Left ventricle myocardium inferior (tissue), 1 donor: ENCODE measurements at regions not wholly inside any gene's neighbourhood (a gene's known extent, or its start where the extent isn't known, plus 50 kb on each side); places are given as distances from the start of the nearest gene placed in this dataset.

Experiments
- DNase-seq: peaks from one replicate; pipeline ENCODE4 v3.0.0-alpha.2; 2020
- H3K27ac ChIP-seq: fragments of 200-600 bp; replicated peaks from 2 replicates; pipeline ENCODE4 v1.8.0; 2021
- H3K27me3 ChIP-seq: fragments of 200-600 bp; 2 replicates; pipeline ENCODE4 v1.8.0; 2021; ENCODE audit warnings: low read depth
- H3K36me3 ChIP-seq: fragments of 200-600 bp; 2 replicates; pipeline ENCODE4 v1.8.0; 2021
- H3K4me1 ChIP-seq: fragments of 200-600 bp; 2 replicates; pipeline ENCODE4 v1.8.0; 2021
- H3K4me3 ChIP-seq: fragments of 200-600 bp; 2 replicates; pipeline ENCODE4 v1.8.0; 2021; ENCODE audit warnings: mild to moderate bottlenecking, moderate library complexity
- H3K9me3 ChIP-seq: fragments of 200-600 bp; replicated peaks from 2 replicates; pipeline ENCODE4 v1.8.0; 2021
- intact Hi-C: fragments of 100-400 bp; cut with micrococcal nuclease; formaldehyde crosslinking; loops from one replicate; pipeline ENCODE4 v1.11.0; 2022
- TF ChIP-seq, protein P1 (sequence below): fragments of 200-600 bp; IDR thresholded peaks from 2 replicates; pipeline ENCODE4 v1.8.0; 2021; ENCODE audit warnings: antibody characterized with exemption, mild to moderate bottlenecking, borderline replicate concordance
- donor health status: DM: no; HTN: yes; CAD: no; lungs with severe emphysema.

DNA sequence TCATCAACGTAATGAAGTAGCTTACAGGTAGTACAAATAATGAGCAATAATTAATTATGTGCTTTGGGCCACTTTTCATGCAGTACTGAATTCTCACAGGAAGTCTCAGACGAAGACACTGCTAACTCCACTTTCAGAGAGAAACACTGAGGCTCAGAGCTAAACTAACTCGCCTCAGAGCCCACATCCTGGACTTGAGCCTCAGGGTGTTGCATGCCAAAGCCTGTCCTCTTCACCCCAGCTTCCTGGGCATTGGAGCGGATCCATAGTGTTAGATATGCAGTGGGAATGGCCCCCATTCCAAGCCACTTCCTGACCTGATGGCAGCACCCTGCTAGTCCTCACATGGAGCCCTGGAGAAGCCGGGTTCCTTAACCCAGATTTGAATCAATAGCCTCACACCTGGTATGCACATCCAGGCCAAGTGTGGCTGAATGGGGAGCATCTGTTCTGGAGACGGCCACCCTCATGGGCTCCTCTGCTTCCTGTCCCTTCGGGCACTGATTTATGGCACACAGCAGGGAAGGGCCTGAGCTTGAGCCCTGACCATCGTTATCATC is 265.1 kb upstream of the ZNF32 start:
- Histone ChIP-seq H3K9me3 (peaks cover 4% of the 10 kb centered on the region), H3K4me1 (peaks cover 27% of the 10 kb centered on the region), H3K4me3 (no peak overlapping the region), H3K27me3 (no peaks in the 10 kb centered on the region), H3K27ac (no peak overlapping the region), H3K36me3 (no peaks in the 10 kb centered on the region)
- TF ChIP-seq, protein P1, sequence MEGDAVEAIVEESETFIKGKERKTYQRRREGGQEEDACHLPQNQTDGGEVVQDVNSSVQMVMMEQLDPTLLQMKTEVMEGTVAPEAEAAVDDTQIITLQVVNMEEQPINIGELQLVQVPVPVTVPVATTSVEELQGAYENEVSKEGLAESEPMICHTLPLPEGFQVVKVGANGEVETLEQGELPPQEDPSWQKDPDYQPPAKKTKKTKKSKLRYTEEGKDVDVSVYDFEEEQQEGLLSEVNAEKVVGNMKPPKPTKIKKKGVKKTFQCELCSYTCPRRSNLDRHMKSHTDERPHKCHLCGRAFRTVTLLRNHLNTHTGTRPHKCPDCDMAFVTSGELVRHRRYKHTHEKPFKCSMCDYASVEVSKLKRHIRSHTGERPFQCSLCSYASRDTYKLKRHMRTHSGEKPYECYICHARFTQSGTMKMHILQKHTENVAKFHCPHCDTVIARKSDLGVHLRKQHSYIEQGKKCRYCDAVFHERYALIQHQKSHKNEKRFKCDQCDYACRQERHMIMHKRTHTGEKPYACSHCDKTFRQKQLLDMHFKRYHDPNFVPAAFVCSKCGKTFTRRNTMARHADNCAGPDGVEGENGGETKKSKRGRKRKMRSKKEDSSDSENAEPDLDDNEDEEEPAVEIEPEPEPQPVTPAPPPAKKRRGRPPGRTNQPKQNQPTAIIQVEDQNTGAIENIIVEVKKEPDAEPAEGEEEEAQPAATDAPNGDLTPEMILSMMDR = no peak
- intact Hi-C loops = no loop called here
- DNase-seq = no peak

DNA sequence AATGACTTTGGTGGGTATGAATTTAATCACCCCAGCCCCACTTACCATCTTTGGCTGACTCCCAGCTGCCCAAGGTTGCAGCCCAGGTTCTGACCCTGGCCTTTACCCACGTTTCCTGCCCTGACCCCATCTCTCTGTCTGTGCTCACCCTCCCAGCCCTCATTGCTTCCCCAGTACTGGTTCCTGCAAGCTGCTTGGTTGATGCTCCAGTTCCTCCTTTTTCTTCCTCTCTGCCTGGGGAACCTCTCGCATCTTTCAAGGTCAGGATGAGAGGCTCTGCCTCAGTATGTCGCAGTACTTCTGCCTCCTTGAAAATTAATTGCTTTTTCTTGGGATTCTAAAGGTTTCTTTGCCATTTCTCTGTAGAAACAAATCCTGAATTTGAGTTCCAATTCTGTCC is 263.8 kb upstream of the ZNF32 start:
- TF ChIP-seq, protein P1 = no peak
- Histone ChIP-seq H3K27me3 (no peaks in the 10 kb centered on the region), H3K27ac (peak overlapping the region; percentile 90), H3K9me3 (peaks cover 4% of the 10 kb centered on the region), H3K4me1 (peaks cover 27% of the 10 kb centered on the region), H3K4me3 (no peak overlapping the region), H3K36me3 (no peaks in the 10 kb centered on the region)
- DNase-seq = no peak
- intact Hi-C loops = no loop called here

DNA sequence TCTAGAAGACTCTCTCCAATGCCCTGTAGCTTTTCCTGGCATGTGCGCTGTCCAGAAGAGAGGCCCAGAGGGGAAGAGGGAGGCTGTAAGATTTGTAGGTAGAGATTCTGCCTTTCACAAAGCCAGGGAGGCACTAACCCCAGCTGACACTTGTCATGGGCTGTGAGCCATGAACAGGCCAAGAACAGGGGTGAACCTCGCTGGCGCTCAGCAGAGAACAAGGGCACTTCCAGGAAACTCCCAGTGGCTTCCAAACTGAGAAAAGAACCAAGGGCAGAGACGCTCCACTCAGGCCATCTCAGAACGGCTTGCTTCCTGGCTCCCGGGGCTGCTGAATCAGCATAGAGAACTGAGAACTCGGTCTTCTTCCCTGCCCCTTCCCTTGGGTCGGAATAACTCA is 257.8 kb upstream of the ZNF32 start:
- Histone ChIP-seq H3K27ac (peak overlapping the region; percentile 72), H3K9me3 (no peaks in the 10 kb centered on the region), H3K4me3 (no peak overlapping the region), H3K4me1 (peaks cover 52% of the 10 kb centered on the region), H3K27me3 (no peaks in the 10 kb centered on the region), H3K36me3 (no peaks in the 10 kb centered on the region)
- TF ChIP-seq, protein P1 = no peak
- intact Hi-C loops = no loop called here
- DNase-seq = peak; percentile 26

DNA sequence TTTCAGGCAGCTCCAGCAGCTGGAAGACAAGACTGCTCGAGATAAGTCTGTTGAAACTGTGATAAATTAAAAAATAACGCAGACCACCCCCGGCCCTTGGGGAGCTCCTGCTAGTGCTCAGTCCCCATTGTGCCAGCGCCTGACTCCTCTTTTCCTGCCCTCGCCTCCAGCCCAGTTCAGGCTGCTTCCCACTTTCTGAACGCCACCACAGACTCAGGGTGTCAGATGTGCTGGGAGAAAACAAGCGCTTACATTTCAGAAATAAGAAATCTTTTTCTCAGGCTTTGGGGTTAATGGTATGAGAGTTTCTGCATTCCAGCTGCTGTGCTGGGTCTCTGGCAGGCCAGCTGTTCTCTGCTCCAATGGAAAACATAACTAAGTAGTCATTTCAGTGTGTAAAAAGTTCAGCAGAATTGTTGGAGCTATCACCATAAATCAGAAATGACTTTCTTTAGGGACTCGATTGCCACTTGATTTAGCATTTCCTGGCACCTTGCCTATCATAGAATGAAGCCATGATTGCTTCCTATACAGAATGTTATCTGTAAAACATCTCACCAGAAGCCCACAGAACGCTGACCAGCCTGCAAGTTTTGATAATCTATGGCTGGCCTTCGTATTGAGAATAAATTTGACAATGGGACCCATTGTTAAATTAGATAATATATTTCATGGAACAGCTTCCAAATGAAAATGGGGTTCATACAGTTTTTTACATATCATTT is 257.0 kb upstream of the ZNF32 start:
- Histone ChIP-seq H3K27me3 (no peaks in the 10 kb centered on the region), H3K27ac (peak overlapping the region; percentile 72), H3K9me3 (no peaks in the 10 kb centered on the region), H3K36me3 (no peaks in the 10 kb centered on the region), H3K4me3 (no peak overlapping the region), H3K4me1 (peaks cover 44% of the 10 kb centered on the region)
- TF ChIP-seq, protein P1 = no peak
- intact Hi-C loops = no loop called here
- DNase-seq = peak; percentile 70

DNA sequence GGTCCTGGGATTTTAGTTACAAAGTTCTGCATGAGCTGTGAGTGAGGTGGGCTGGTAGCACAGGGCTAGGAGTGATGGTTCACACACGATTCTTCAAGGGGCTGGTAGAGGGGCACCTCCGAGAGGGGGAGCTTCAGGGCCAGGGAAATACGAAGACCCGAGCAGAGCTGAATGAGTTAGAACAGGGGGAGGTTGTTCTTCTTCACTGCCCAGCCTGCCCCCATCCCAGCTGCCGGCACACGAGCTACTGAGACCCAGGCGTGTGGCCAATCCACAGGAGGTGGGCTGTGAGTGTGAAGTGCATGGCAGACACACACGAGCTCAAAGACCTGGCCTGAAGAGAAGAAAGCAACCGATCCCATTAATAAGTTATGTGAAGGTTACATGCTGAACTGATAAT is 256.2 kb upstream of the ZNF32 start:
- Histone ChIP-seq H3K4me1 (peaks cover 42% of the 10 kb centered on the region), H3K4me3 (no peak overlapping the region), H3K9me3 (no peaks in the 10 kb centered on the region), H3K36me3 (no peaks in the 10 kb centered on the region), H3K27ac (peak overlapping the region; percentile 72), H3K27me3 (no peaks in the 10 kb centered on the region)
- intact Hi-C loops = no loop called here
- TF ChIP-seq, protein P1 = no peak
- DNase-seq = no peak
